GM12873 (cell line): ENCODE measurements at regions not wholly inside any gene's neighbourhood (a gene's known extent, or its start where the extent isn't known, plus 50 kb on each side); places are given as distances from the start of the nearest gene placed in this dataset.

ENCODE experiments used
- CTCF ChIP-seq: IDR thresholded peaks from 2 replicates; pipeline ENCODE4 v1.5.1; 2012; ENCODE audit warnings: low read depth, mild to moderate bottlenecking, moderate library complexity, low read length, control low read depth; ENCODE audit not compliant: insufficient read depth; ENCODE audit errors: missing control alignments

- TF ChIP-seq CTCF, result no peak
These were observed 126.2 kb upstream of the DAB1 start for GRCh38 chr1:57550092-57550491.

GRCh38 chr1:57549300-57549699 lies 125.4 kb upstream of the DAB1 start:
- TF ChIP-seq CTCF, result no peak

GRCh38 chr1:57546549-57547330 lies 122.9 kb upstream of the DAB1 start:
- no peak for TF ChIP-seq CTCF

- no peak for TF ChIP-seq CTCF
These were observed 120.5 kb upstream of the DAB1 start for GRCh38 chr1:57544345-57544744.

- TF ChIP-seq CTCF, result no peak
These were observed 113.0 kb upstream of the DAB1 start for GRCh38 chr1:57536749-57537423.

- no peak for TF ChIP-seq CTCF
These were observed 108.4 kb upstream of the DAB1 start for GRCh38 chr1:57532299-57532698.

- no peak for TF ChIP-seq CTCF
These were observed 106.5 kb upstream of the DAB1 start for GRCh38 chr1:57530206-57530910.
